T-helper 2 cell (primary cell): ENCODE measurements at regions not wholly inside any gene's neighbourhood (a gene's known extent, or its start where the extent isn't known, plus 50 kb on each side); places are given as distances from the start of the nearest gene placed in this dataset.

Experiments used
- DNase-seq, 5 experiments: peaks; one replicate each; pipeline versions ENCODE4 v3.0.0 to v3.0.0-alpha.2; 2012 to 2022

DNA sequence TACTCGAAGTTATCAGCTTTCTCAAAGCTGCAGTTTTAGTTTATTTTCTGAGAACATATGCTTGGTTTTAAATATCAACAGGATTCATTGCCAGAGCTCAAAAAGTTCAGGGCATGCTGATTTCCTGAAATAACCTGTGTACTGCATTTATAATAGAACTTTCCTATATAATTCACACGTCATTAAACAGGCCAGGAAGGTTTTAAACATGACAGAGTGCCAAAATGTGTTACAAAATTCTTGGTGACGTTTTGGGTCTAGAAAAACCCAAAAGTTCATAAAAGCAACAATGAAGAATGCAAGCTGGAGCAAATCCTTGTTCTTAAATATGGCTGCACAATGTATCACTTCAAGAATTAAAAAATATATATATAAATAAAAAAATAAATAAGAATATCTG, 1139.1 kb downstream of the CDH11 start:
- no peak for DNase-seq

- no peak for DNase-seq
Measured at GRCh38 chr16:63982110-63982509, 1139.8 kb downstream of the CDH11 start.

DNA sequence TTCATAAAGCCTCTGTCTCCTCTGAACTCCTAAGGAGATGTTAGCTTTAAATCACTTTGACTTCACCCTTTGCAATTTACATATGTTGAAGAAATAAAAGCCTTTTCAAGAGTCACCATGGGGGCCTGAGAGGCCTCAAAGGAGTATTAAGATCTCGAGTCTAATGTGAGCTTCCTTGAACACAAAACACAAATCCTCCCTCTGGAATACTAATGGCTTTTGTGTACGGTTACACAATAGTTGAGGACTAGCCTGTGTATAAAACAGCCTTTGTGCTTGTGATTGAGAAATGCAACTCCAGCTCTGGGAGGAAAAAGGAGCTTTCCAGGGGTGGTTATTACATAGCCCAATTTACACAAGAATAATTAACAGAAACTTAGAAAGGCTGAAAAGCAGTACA, 1140.2 kb downstream of the CDH11 start:
- DNase-seq: no peak

DNA sequence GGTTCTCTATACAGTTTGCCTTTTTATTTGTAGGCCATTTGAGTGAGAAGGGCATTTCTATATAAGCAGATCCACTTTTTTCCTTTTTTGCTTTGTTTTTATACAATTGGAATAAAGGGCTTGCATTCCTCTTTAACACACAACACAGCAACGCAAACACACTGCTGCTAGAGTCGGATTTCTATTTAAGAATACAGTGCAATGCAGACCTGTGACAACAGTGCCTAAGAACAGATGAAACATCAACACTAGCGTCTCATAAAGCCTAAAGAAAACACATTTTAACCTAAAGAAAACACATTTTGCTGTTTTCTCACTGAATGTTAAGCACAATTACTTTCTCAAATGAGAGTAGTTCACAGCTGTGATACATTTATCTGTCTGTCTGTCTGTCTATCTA, 1141.1 kb downstream of the CDH11 start:
- DNase-seq: no peak

DNA sequence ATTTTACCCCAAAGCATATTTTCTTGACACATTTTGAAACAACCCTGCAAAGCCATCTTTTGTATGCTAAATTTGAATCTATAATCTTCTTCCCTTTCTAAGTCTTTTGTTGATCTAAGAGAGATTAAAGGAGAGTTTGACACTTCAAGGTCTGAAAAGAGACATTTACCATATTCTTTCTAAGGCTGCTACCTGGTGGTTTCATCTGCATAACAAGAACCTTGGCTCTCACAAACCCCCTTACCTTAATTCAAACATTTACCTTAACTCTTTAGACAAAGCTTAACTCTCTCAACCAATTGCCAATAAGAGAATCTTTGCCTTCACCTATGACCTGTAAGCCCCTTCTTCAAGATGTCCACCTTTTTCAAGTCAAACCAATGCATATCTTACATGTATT, 1143.6 kb downstream of the CDH11 start:
- DNase-seq: no peak

GRCh38 chr16:63976345-63976744, 1145.5 kb downstream of the CDH11 start:
- no peak for DNase-seq

GRCh38 chr16:63975669-63976068, 1146.2 kb downstream of the CDH11 start:
- no peak for DNase-seq

DNA sequence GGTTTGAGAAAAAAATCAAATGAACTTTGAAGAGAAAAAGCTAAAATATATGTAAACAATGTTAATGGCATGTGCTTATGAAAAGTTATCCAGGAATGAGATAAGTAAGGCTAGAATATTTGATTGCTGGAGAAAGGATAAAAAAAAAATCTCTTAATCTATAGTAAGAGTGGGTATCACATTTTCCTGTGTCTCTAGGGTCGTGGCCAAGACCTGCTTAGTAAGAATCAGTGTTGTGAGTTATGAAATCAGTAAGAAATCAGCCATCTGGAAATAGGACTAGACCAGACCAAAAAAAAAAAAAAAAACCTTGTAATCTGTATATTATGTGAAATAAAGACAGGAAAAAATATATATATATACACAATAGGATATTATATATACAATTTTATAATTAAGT, 1153.9 kb downstream of the CDH11 start:
- no peak for DNase-seq

- DNase-seq: no peak
Measured at GRCh38 chr16:63960321-63960720, 1161.5 kb downstream of the CDH11 start.

DNA sequence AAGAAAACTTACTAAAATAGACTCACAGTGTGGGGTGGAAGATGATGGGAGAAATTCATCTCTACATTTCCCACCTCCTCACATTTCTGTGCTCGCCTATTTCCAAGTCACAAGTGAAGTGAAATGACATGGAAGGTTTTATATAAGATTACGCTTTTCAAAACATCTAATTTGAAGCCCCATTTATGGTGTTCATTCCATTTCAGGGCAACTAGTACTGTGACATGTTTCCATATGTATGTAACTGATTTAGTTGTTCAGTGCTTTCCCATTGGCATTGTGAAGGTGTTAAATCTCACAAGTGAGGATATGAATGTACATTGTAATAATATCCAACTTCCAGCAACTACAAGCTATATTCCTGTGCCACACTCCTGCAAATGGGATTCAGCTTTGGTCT, 1174.8 kb downstream of the CDH11 start:
- DNase-seq: no peak

GRCh38 chr16:63945806-63946205, 1176.1 kb downstream of the CDH11 start:
- DNase-seq: no peak

GRCh38 chr16:63943566-63943965, 1178.3 kb downstream of the CDH11 start:
- DNase-seq: no peak

DNA sequence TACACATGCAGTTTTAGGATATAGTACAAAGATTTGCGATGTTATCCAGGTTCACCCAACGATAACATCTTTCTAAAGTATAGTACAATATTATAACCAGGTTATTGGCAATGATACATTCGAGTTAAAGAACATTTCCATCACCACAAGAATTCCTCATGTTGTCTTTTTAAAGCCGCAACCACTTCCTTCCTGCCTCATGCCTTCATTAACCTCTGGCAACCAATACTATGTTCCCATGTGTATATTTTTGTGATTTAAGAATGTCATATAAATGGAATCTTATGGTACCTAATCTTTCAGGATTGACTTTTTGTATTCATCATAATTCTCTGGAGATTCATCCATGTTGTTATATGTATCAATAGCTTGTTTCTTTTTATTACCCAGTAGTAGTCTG, 1183.2 kb downstream of the CDH11 start:
- DNase-seq: no peak

DNA sequence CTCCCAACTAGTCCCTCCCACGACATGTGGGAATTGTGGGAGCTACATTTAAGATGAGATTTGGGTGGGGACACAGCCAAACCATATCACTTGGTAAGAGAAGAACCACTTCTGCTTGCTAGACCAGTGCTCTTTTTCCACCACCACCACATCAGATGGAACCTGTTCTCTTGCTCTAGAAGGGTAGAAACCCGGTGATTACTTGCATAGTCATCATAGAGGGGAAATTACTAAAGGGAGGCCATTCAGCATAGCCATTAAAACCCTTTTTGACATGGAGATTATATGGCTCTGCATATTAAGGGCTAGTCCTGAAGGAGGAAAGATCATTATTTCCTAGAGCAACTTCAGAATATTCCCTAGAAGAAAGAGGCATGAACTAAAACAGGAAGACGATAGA, 1188.0 kb downstream of the CDH11 start:
- no peak for DNase-seq

DNA sequence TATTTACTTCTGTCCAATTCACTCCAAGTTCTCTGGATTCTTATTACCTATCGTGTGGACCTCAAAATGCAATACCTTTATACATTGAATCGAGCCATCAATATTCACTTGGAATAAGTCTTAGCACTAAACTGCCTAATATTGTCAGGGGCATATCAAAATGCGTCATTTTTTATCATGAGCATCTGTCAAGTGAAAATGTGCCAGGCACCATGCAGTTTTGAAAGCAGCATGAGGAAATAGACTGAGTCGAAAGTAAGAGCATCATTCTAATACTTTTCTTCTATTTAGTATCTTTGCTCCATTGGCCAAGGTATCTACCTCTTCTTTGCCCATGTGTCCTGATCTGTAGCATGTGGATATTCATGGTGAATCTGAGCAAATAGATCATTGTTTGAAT, 1193.4 kb downstream of the CDH11 start:
- DNase-seq: no peak

DNA sequence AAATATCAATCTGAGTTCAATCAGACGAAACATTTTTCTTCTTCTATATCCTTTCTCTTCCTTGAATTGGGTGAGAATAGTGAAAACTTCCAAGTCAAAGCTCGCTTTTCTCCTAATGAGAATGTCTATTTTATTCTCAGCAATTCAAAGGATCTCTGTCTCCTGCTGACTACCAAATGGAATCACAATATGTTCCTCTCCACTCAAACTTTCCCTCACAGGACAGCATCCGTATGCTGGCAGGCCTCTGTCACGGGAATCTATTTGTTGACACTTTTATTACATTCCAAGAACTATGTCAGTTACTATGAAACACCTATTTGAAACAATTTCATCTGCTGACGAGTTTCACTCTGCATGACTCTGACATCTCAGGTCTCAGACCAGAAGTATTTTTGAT, 1196.6 kb downstream of the CDH11 start:
- no peak for DNase-seq

GRCh38 chr16:63922560-63922959, 1199.3 kb downstream of the CDH11 start:
- no peak for DNase-seq

GRCh38 chr16:63921737-63922295, 1200.0 kb downstream of the CDH11 start:
- DNase-seq: no peak

DNA sequence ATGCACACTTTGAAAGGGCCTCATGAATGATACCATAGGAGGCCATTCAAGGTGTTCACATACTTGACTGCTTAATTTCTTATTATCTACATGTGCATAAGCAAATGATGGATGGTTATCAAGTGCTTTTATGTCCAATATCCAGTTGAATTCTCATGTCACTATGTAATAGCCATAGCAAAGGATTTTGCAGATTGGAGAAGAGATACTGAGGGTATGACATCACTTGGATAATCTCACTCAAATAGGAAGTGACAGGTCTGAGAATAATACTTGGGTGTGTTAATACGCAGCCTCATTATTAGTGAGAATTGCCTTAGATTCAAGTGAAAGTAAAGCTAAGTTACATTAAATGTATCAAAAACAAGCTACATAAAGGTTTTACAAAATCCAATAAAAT, 1208.6 kb downstream of the CDH11 start:
- DNase-seq: no peak

- DNase-seq: no peak
Measured at GRCh38 chr16:63907251-63907650, 1214.6 kb downstream of the CDH11 start.

DNA sequence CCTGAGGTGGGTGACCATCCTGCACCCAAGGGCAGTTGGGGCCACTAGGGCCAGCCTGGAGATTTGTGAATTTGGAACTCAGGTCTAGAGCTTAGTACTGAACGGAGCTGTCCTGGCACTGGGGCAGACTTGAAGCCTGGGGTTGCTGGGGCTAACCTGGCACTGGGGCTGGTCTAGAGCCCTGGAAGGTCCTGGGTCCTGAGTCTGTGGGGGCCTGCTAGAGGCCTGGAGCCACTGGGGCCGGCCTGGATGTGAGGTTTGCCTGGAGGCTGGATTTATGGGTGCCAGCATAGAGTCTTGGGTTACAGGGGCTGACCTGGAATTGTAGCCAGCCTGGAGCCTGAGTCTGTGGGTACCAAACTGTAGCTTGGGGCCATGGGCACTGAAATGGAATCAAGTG, 1216.9 kb downstream of the CDH11 start:
- DNase-seq: no peak

DNA sequence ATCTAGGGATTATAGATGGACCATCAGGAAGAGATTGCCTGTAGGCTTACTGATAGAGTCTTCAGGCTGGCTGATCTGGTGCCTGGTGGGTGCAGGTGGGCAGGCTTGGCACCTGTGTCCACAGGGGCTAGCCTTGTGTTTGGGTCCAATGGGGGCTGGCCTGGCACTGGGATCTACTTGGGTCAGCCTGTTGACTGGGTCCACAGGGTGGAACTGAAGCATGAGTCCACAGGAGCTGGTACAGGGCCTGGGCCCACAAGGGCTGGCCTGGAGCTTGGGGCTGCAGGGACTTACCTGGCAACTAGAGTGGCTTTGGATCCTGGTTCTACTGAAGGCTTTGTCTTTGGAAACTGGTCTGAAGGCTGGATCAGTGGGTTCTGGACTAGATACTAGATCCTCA, 1217.7 kb downstream of the CDH11 start:
- no peak for DNase-seq

DNA sequence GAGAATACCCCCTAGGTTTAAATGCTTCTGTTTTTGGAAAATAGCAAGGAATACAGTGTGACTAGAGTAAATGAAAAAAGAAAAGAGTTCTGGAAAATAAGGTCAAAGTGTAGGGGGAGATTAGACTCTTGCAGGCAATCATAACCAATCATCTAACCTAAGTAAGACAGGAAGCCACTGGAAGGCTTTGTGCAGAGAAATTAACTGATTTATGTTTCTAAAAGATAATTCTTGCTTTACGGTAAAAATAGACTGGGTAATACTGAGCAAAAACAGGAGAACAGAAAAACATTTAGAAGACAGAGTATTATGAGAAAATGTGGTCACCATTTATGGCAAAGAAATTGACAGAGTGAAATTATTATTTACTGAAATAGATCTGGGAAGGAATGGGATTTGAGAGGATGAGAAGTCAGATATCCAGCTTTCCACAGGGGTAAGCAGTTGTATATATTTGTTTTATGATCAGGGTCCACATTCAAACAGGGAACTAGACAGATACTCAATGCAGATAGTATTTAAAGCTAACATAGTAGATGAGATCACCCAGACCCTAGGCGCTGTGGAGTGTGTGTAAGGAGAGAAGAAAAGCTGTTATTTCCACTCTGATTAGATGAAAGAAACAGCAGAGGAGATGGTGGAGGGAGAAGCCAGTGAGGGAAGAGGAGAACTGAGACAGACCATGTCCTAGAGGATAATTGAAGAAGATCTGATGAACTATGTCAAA, 1225.3 kb downstream of the CDH11 start:
- no peak for DNase-seq

- DNase-seq: no peak
Measured at GRCh38 chr16:63890723-63891122, 1231.1 kb downstream of the CDH11 start.

DNA sequence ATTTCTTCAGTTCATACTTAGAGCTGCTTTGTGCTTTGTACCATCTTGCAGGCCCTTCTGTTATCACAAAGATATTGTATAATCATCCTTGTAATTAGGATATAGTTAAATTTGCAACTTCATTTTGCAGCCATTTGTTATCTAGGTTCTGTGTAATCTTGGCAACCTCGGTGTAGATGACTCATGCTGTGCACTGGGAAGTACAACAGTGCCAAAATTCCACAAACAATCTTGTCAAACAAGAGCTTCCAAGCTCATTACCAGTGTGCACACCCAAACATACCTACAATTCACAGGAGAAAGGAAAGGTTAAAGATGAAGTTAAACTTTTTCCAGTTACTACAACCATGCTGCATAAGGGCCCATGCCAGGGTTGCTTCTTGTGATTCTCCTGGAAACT, 1231.8 kb downstream of the CDH11 start:
- DNase-seq: no peak
